Body of pancreas (tissue), 4 donors: ENCODE measurements at regions not wholly inside any gene's neighbourhood (a gene's known extent, or its start where the extent isn't known, plus 50 kb on each side); places are given as distances from the start of the nearest gene placed in this dataset.

ENCODE experiments used
- ATAC-seq: fragments of 150-250 bp; one replicate; pipeline ENCODE4 v1.9.1; 2016
- DNase-seq, 4 donors: peaks; one replicate each; pipeline ENCODE4 v3.0.0-alpha.2; 2019
- H3K27ac ChIP-seq, 4 donors: fragments of 200-600 bp; sonication (generic); 1 replicate in 3 of 4; 2 replicates in 1 of 4; pipeline versions ENCODE4 v1.5.1 to v1.6.1; 2016 to 2019; ENCODE audit warnings: mild to moderate bottlenecking in 1 of 4, mixed read lengths in 1 of 4, moderate library complexity in 1 of 4
- H3K27me3 ChIP-seq, 2 donors: fragments of 200-600 bp; sonication (generic); one replicate each; pipeline ENCODE4 v1.6.0; 2016; ENCODE audit warnings: mild to moderate bottlenecking in 1 of 2
- H3K36me3 ChIP-seq, 2 donors: fragments of 200-600 bp; sonication (generic); replicated peaks in 1 of 2; 2 replicates each; pipeline ENCODE4 v1.5.1; 2016; ENCODE audit warnings: low read depth in 2 of 2; ENCODE audit not compliant: insufficient read depth in 1 of 2
- H3K4me1 ChIP-seq: fragments of 200-600 bp; sonication (generic); one replicate; pipeline ENCODE4 v1.6.0; 2016
- H3K4me3 ChIP-seq, 2 donors: fragments of 200-600 bp; sonication (generic); 1 replicate in 1 of 2; 2 replicates in 1 of 2; pipeline ENCODE4 v1.5.1; 2016 to 2019
- H3K9me3 ChIP-seq, 3 donors: fragments of 200-600 bp; sonication (generic); 1 replicate in 2 of 3; 2 replicates in 1 of 3; pipeline ENCODE4 v1.5.1; 2016
- CTCF ChIP-seq, 7 experiments: fragments of 450-650 bp in 4 of 7; fragments of 200-600 bp in 3 of 7; sonication (generic) in 3 of 7; IDR thresholded peaks; one replicate each; pipeline ENCODE4 v1.5.1; 2016 to 2019; ENCODE audit warnings: antibody characterized with exemption in 7 of 7
- POLR2A ChIP-seq, 3 donors: fragments of 450-650 bp; IDR thresholded peaks; one replicate each; pipeline ENCODE4 v1.6.1; 2016; ENCODE audit warnings: antibody characterized with exemption in 3 of 3, mild to moderate bottlenecking in 2 of 3
- WGBS, 2 donors: methylation state at CpG; one replicate each; pipeline ENCODE4 v1.1.5; 2017; 5-methylcytosine and 5-hydroxymethylcytosine counted together
- intact Hi-C: fragments of 100-400 bp; cut with DNase I; formaldehyde crosslinking; loops from one replicate; pipeline ENCODE4 v1.15.1; 2023

DNA sequence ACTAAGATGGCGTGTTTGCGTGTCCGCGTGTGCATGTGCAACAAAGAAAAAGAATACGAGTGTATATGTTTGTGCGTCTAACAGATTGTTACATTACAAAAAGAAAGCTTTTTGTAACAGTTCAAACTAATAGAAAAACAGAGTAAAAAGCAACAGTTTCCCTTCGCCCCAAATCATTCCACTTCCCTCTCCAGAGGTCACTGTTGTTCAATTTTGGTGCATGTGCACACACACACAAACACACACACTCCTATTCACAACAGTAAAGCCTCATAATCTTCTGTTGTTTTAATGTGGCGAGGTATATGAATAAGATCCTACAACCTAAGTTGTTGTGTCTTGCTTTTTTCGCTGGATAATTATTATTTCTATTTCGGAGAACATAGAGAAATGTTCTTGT is 357.3 kb upstream of the SLC8A1 start:
- no peaks in the 10 kb centered on the region for H3K36me3 ChIP-seq
- intact Hi-C loops, result no loop called here
- 75% methylated on average over 10 of the region's 10 CpGs for WGBS, 2 donors
- H3K27ac ChIP-seq, result no peak overlapping the region
- no peaks in the 10 kb centered on the region for H3K9me3 ChIP-seq
- H3K4me1 ChIP-seq, result no peaks in the 10 kb centered on the region
- TF ChIP-seq POLR2A (IDR thresholded peaks at IDR 0.05) (no peak), CTCF (IDR thresholded peaks at IDR 0.05) (no peak)
- DNase-seq (no peak), ATAC-seq (no peak)
- H3K4me3 ChIP-seq, result no peak overlapping the region
- H3K27me3 ChIP-seq, result no peaks in the 10 kb centered on the region

GRCh38 chr2:40814616-40815015 is 362.7 kb upstream of the SLC8A1 start:
- H3K4me1 ChIP-seq, result no peaks in the 10 kb centered on the region
- 86 to 88% methylated on average over 2 of the region's 2 CpGs for WGBS, 2 donors
- ATAC-seq, result no peak
- H3K27ac ChIP-seq, result no peak overlapping the region
- H3K9me3 ChIP-seq, result no peaks in the 10 kb centered on the region
- H3K36me3 ChIP-seq, result no peaks in the 10 kb centered on the region
- no peak for TF ChIP-seq CTCF (IDR thresholded peaks at IDR 0.05)
- no peak for TF ChIP-seq POLR2A (IDR thresholded peaks at IDR 0.05)
- H3K27me3 ChIP-seq, result no peaks in the 10 kb centered on the region
- intact Hi-C loops, result no loop called here
- no peak overlapping the region for H3K4me3 ChIP-seq
- no peak for DNase-seq

- no peaks in the 10 kb centered on the region for H3K4me1 ChIP-seq
- intact Hi-C loops, result no loop called here
- no peak for ATAC-seq
These were observed 368.4 kb upstream of the SLC8A1 start for GRCh38 chr2:40820319-40820718.

DNA sequence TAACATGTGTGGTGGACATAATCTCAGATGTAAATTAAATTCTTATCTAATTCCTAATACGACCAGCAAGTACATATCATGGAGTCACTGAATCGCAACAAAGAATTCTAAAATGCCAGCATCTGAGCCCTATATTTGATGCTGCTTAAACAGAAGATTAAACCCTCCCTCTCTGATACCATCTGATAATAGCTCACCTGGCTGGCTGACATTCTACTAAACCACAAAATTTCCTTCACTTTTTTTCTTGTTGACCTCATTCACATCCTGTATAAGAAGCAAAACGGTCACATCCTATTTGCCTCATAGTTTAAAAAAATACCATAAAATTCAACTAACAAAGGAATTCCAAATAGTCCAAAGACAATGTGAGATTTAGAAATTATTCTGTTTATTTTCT is 371.6 kb upstream of the SLC8A1 start:
- no peaks in the 10 kb centered on the region for H3K27me3 ChIP-seq
- no peaks in the 10 kb centered on the region for H3K4me1 ChIP-seq
- no peak for ATAC-seq
- no peaks in the 10 kb centered on the region for H3K36me3 ChIP-seq
- intact Hi-C loops, result no loop called here
- no peak overlapping the region for H3K4me3 ChIP-seq
- DNase-seq, result no peak
- WGBS, 2 donors, result 64 to 84% methylated on average over 3 of the region's 3 CpGs
- no peak overlapping the region for H3K27ac ChIP-seq
- H3K9me3 ChIP-seq, result no peaks in the 10 kb centered on the region
- TF ChIP-seq CTCF (IDR thresholded peaks at IDR 0.05) (no peak), POLR2A (IDR thresholded peaks at IDR 0.05) (no peak)

More at GRCh38 chr2:40820319-40820718, 368.4 kb upstream of the SLC8A1 start:
- no peaks in the 10 kb centered on the region for H3K27me3 ChIP-seq
- TF ChIP-seq POLR2A (IDR thresholded peaks at IDR 0.05) (no peak), CTCF (IDR thresholded peaks at IDR 0.05) (no peak)
- no peaks in the 10 kb centered on the region for H3K9me3 ChIP-seq
- no peak overlapping the region for H3K27ac ChIP-seq
- H3K36me3 ChIP-seq, result no peaks in the 10 kb centered on the region
- H3K4me3 ChIP-seq, result no peak overlapping the region
- no peak for DNase-seq

- no peaks in the 10 kb centered on the region for H3K4me1 ChIP-seq
- 56 to 64% methylated on average over 5 of the region's 5 CpGs for WGBS, 2 donors
- no peaks in the 10 kb centered on the region for H3K27me3 ChIP-seq
- no peak overlapping the region for H3K4me3 ChIP-seq
- no peaks in the 10 kb centered on the region for H3K36me3 ChIP-seq
- no peak for TF ChIP-seq POLR2A (IDR thresholded peaks at IDR 0.05)
- TF ChIP-seq CTCF (IDR thresholded peaks at IDR 0.05), result no peak
- no peak overlapping the region for H3K27ac ChIP-seq
- H3K9me3 ChIP-seq, result no peaks in the 10 kb centered on the region
- DNase-seq, result no peak
- ATAC-seq, result no peak
- intact Hi-C loops, result no loop called here
These were observed 372.4 kb upstream of the SLC8A1 start for GRCh38 chr2:40824278-40824677.
